PC-9 (cell line): ENCODE measurements at regions not wholly inside any gene's neighbourhood (a gene's known extent, or its start where the extent isn't known, plus 50 kb on each side); places are given as distances from the start of the nearest gene placed in this dataset.

Experiments used
- CTCF ChIP-seq: fragments of 200-600 bp; sonication (generic); conservative IDR thresholded peaks from 2 replicates; pipeline ENCODE4 v1.6.1; 2017; ENCODE audit warnings: mixed run types, antibody characterized with exemption, mild to moderate bottlenecking, moderate library complexity
- EZH2 ChIP-seq: fragments of 200-600 bp; sonication (generic); IDR thresholded peaks from 2 replicates; pipeline ENCODE4 v1.8.0; 2017; ENCODE audit warnings: antibody characterized with exemption, low read depth

GRCh38 chr13:62387647-62388046, 972.0 kb upstream of the PCDH20 start:
- no peak for TF ChIP-seq EZH2
- no peak for TF ChIP-seq CTCF
